GM12873 (cell line): ENCODE measurements at regions not wholly inside any gene's neighbourhood (a gene's known extent, or its start where the extent isn't known, plus 50 kb on each side); places are given as distances from the start of the nearest gene placed in this dataset.

ENCODE experiments used
- TF ChIP-seq, protein P1 (sequence below): IDR thresholded peaks from 2 replicates; pipeline ENCODE4 v1.5.1; 2012; ENCODE audit warnings: low read depth, mild to moderate bottlenecking, moderate library complexity, low read length, control low read depth; ENCODE audit not compliant: insufficient read depth; ENCODE audit errors: missing control alignments

DNA sequence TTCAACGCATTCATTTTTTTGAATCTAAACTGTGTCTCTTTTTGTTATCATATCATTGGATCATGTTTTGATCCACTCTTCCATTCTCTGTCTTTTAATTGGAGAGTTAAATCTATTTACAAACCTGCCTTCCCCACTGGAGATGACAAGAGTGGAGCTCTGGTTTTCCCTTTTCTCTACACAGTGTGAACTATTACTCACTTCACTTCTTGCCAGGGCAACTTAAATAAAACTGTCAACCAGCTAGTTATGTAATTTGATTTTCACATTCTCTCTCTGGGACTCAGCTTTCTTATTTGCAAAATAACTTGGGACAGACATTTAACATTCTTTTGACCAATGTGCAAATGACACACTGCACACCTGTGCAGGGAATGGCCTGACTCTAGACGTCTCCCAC is 230.8 kb upstream of the CST7 start:
- TF ChIP-seq, protein P1, sequence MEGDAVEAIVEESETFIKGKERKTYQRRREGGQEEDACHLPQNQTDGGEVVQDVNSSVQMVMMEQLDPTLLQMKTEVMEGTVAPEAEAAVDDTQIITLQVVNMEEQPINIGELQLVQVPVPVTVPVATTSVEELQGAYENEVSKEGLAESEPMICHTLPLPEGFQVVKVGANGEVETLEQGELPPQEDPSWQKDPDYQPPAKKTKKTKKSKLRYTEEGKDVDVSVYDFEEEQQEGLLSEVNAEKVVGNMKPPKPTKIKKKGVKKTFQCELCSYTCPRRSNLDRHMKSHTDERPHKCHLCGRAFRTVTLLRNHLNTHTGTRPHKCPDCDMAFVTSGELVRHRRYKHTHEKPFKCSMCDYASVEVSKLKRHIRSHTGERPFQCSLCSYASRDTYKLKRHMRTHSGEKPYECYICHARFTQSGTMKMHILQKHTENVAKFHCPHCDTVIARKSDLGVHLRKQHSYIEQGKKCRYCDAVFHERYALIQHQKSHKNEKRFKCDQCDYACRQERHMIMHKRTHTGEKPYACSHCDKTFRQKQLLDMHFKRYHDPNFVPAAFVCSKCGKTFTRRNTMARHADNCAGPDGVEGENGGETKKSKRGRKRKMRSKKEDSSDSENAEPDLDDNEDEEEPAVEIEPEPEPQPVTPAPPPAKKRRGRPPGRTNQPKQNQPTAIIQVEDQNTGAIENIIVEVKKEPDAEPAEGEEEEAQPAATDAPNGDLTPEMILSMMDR: no peak

DNA sequence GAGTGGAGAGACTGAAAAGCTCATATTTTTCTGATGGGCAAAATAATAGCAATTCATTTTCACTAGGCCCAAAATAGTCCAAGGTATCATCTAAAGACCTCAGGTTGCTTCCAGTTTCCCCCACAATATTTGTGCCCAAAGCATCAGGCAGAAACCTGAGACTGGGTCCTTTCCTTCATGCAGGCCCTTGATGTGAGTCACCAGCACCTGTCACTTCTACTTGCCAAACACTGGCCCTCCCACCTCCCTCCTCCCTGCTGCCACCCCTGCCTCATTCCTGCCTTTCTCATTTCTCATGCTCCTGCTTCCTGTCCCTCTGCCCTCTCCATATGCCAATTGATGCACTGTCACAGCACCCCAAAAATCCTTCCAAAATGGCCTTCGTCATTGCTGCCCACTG is 230.4 kb upstream of the CST7 start:
- TF ChIP-seq, protein P1: no peak

DNA sequence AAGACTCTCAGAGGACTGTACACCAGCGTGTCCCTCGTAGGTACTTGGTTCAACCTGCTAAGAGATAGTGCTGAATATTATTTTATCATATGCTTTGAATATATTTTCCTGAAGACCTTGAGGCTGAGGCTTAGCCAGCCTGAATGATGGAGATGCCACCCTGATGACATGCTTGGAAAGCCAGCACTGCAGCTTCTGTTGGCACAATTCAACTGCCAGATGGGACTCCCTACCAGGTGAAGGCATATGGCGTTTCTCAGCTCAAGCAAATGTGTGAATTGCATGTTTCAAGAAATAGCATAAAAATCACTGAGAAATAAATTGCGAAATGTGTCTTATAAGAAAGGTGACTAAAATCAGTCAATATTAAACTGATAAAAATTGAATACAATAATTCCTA is 228.1 kb upstream of the CST7 start:
- TF ChIP-seq, protein P1: no peak

DNA sequence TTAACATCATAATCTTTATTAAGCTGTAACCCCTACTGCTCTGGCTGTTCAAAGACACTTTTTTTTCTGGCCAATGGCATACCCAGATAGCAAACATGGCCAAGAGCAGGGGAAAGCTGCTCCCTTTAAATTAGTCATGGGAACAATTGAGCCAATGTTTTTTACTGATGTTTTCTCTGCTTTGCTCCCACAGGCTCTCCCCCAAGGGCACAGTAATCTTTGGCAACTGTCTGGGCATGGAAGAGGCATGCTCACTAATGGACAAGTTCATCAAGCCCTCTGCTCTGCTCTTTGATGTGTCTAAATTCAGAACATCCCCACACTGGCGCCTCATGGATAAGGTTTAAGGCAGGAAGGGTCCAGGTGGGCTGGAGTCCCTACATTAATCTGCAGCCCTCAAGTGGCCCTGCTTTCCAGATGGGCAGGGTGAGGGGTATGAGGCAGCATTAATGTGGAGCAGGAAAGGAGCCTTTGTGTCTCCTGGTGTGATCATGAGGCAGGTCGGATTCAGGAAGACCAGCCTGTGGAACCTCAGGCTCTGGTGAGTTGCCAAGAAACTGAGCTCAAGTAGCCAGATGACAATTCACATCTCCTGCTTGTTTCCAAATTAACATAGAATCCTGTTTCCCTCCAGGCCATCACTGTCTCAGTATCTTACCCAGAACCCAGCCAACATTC is 227.0 kb upstream of the CST7 start:
- TF ChIP-seq, protein P1: no peak

DNA sequence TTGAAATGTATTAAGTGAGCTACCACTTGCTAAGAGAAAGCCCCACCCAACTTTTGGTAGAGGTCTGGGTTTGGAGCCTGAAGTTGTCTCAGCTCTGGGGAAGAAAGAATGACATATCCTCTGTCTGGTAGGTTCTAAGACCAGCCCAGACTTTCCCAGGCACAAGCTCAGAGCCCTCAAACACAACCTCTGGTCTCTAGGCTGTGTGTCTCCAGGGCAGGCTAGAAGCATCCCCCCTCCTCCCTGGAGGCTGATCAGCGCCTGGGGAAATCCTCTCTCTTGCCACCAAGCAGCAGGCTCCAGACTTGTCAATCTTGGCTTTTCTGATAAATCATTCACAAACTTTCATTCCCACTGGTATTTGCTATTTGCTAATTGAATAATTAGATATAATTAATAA is 226.5 kb upstream of the CST7 start:
- TF ChIP-seq, protein P1: no peak

DNA sequence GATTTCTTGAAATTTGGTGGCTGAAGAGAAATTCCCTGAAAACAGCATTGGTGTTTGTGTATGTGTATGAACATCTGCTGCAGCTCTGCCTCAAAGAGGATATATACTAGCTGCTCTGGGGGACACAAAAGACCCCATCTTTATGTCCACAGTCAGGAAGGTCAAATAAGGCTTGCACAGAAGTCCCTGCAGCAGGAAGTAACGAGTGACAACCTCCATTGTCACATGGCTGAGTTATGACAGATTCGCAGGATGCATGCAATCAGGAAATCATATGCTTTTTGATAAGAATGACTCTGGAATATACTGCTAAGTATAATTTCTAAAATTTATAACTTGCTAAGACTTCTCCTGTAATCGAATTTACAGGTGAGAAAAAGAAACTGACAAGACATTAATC is 225.9 kb upstream of the CST7 start:
- TF ChIP-seq, protein P1: no peak

DNA sequence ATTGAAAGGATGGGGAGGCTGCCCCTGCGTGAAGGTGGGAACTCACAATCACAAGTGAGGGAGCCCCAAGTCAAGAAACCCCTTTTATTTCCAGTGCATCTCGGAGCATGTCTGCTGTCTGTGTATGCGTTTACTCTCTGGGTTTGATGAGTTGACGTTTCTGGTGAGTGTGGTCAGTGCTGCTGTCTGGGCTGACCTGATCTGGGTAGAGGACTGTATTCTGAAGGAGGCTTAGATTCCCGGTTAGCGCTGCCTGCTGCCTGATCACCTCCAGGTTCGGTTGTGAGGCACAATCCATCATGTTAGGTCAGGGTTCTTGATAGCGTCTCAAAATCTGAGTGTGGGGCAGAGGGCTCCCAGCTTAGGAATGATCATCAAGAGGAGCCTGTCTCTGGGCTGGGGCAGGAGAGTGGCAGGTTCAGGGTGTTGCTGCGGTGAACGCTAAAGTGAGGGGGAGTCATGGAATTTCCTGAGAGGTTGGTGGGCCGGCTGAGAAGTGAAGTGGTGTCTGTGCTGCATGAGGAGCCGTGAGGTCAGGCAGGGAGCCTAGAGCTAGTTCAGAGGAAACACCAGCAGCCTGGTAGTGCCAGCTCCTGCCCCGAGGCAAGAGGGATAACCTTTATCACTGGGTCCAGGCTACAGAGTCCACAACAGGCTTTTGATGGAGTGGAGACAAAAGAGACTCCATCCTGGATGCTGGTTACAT is 225.3 kb upstream of the CST7 start:
- TF ChIP-seq, protein P1: no peak
